ENCODE measurements at regions not wholly inside any gene's neighbourhood (a gene's known extent, or its start where the extent isn't known, plus 50 kb on each side); places are given as distances from the start of the nearest gene placed in this dataset.
"Not testable (repeated sequence)": the region's sequence is repeated elsewhere in the genome, so short reads cannot be mapped to it uniquely, and the experiment has no call there.

DNA sequence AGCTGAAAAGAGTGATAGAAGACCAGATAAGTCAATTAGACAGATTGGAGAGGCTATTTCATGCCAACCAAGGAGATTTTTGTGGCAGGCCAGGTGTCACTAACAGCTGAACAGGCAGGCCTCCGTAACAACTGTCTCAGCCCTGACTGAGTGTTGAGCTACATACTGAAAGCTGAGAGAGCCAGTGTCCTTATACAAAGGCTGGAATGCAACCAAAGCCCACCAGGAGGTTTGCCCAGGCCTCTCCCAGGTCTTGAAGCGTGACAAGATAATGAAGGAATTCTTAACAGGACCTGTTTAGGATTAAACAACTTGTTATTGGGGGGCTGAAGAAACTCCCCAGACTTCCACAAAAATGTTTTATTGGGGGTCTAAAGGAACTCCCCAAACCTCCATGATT is 290.2 kb upstream of the FRG1 start:
- H2AK5ac ChIP-seq (ENCODE audit: low read length, severe bottlenecking); H3K27me3 ChIP-seq (ENCODE audit: control insufficient read depth in 1 of 2, insufficient read depth in 1 of 2, low read length in 2 of 2); H3K27ac ChIP-seq (ENCODE audit: low read length, poor library complexity, severe bottlenecking); H2BK120ac ChIP-seq (ENCODE audit: low read depth, low read length); H3K14ac ChIP-seq (ENCODE audit: low read length in 2 of 2); H2AFZ ChIP-seq (ENCODE audit: low read depth, low read length); H3K9ac ChIP-seq (ENCODE audit: low read length); H4K91ac ChIP-seq (ENCODE audit: low read length); H3K4me1 ChIP-seq (ENCODE audit: control insufficient read depth, insufficient read depth, low read depth, low read length); DNase-seq; H3K9me3 ChIP-seq (ENCODE audit: control insufficient read depth, low read length); H2BK15ac ChIP-seq (ENCODE audit: low read depth, poor library complexity, severe bottlenecking); H3K79me1 ChIP-seq (replicated peaks; ENCODE audit: low read length, poor library complexity, severe bottlenecking); H3K4me3 ChIP-seq (ENCODE audit: insufficient read depth in 1 of 2, low read depth in 1 of 2, low read length in 2 of 2); H2BK5ac ChIP-seq (ENCODE audit: low read depth, low read length, poor library complexity, severe bottlenecking); H3K23ac ChIP-seq (ENCODE audit: low read length in 2 of 2); H2BK12ac ChIP-seq (ENCODE audit: low read length in 2 of 2); H3K4ac ChIP-seq (ENCODE audit: low read depth in 1 of 2, low read length in 2 of 2); H3K18ac ChIP-seq (ENCODE audit: low read depth in 1 of 2, low read length in 2 of 2); H4K8ac ChIP-seq (ENCODE audit: low read length); H3K36me3 ChIP-seq (ENCODE audit: control insufficient read depth in 1 of 2, insufficient read depth in 2 of 2, low read depth in 1 of 2, low read length in 2 of 2); H3K4me2 ChIP-seq (ENCODE audit: low read length, poor library complexity, severe bottlenecking): not testable (repeated sequence)
- 48% methylated on average over 1 of the region's 2 CpGs for WGBS

DNA sequence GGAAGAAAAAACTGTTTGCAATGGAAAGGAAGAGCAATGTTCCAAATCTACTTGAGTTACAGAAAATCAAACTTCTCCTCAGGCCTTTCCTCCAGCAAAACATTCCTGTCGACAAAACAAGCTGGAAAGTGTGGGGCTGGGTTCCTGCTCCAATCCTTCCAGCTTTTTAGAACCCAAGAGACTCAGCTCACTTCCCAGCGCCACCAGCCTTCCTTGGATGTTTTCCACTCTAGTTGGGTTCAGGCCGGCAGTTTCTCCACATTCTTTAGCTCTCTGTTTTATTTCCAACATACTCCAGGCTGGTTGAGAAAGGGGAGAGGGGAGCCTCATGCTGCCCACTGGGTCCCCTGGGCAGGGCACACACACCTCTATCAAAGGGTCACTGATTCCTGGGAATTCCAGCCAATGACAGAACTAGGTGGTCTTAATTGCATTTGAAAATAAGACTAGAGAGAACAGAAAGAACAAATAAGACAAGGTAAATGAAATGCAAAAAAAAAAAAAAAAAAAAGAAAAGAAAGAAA is 287.5 kb upstream of the FRG1 start:
- H3K4ac ChIP-seq (ENCODE audit: low read depth in 1 of 2, low read length in 2 of 2); H3K4me1 ChIP-seq (ENCODE audit: control insufficient read depth, insufficient read depth, low read depth, low read length); H3K4me3 ChIP-seq (ENCODE audit: insufficient read depth in 1 of 2, low read depth in 1 of 2, low read length in 2 of 2); H2BK5ac ChIP-seq (ENCODE audit: low read depth, low read length, poor library complexity, severe bottlenecking); H2BK12ac ChIP-seq (ENCODE audit: low read length in 2 of 2); H2AFZ ChIP-seq (ENCODE audit: low read depth, low read length); H4K8ac ChIP-seq (ENCODE audit: low read length); H4K91ac ChIP-seq (ENCODE audit: low read length); H3K27me3 ChIP-seq (ENCODE audit: control insufficient read depth in 1 of 2, insufficient read depth in 1 of 2, low read length in 2 of 2); H3K27ac ChIP-seq (ENCODE audit: low read length, poor library complexity, severe bottlenecking); H2BK120ac ChIP-seq (ENCODE audit: low read depth, low read length); H3K23ac ChIP-seq (ENCODE audit: low read length in 2 of 2); H3K36me3 ChIP-seq (ENCODE audit: control insufficient read depth in 1 of 2, insufficient read depth in 2 of 2, low read depth in 1 of 2, low read length in 2 of 2); H3K4me2 ChIP-seq (ENCODE audit: low read length, poor library complexity, severe bottlenecking); H3K9me3 ChIP-seq (ENCODE audit: control insufficient read depth, low read length); H3K18ac ChIP-seq (ENCODE audit: low read depth in 1 of 2, low read length in 2 of 2); H3K79me1 ChIP-seq (replicated peaks; ENCODE audit: low read length, poor library complexity, severe bottlenecking); H3K14ac ChIP-seq (ENCODE audit: low read length in 2 of 2); H2AK5ac ChIP-seq (ENCODE audit: low read length, severe bottlenecking); H3K9ac ChIP-seq (ENCODE audit: low read length); DNase-seq; H2BK15ac ChIP-seq (ENCODE audit: low read depth, poor library complexity, severe bottlenecking): not testable (repeated sequence)
- no CpG with 5 or more reads among the region's 3 CpGs for WGBS

DNA sequence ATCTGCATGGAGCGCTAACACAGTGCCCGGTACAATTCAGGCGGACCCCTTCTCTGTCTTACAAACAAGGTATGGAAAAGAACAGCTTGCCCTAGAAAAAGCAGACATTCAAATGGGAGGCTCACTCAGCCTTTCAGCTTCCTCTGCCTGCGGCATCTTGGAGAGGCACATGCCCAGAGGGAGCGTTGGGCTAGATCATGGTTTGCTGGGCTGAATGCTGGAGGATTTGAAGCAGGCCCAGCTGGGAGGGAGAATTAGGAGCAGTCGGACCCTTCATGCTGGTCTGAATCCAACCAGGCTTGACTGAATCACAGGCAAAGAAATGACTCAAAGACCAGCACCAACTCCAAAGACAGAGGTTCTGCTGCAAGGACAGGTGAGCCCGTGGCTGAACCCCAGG is 286.7 kb upstream of the FRG1 start:
- not testable (repeated sequence) for H2BK15ac ChIP-seq (ENCODE audit: low read depth, poor library complexity, severe bottlenecking); H2BK120ac ChIP-seq (ENCODE audit: low read depth, low read length); DNase-seq; H4K8ac ChIP-seq (ENCODE audit: low read length); H2AFZ ChIP-seq (ENCODE audit: low read depth, low read length); H3K4ac ChIP-seq (ENCODE audit: low read depth in 1 of 2, low read length in 2 of 2); H4K91ac ChIP-seq (ENCODE audit: low read length); H3K14ac ChIP-seq (ENCODE audit: low read length in 2 of 2); H3K4me2 ChIP-seq (ENCODE audit: low read length, poor library complexity, severe bottlenecking); H3K23ac ChIP-seq (ENCODE audit: low read length in 2 of 2); H2BK5ac ChIP-seq (ENCODE audit: low read depth, low read length, poor library complexity, severe bottlenecking); H3K9ac ChIP-seq (ENCODE audit: low read length); H3K27me3 ChIP-seq (ENCODE audit: control insufficient read depth in 1 of 2, insufficient read depth in 1 of 2, low read length in 2 of 2); H2AK5ac ChIP-seq (ENCODE audit: low read length, severe bottlenecking); H3K4me3 ChIP-seq (ENCODE audit: insufficient read depth in 1 of 2, low read depth in 1 of 2, low read length in 2 of 2); H3K27ac ChIP-seq (ENCODE audit: low read length, poor library complexity, severe bottlenecking); H3K4me1 ChIP-seq (ENCODE audit: control insufficient read depth, insufficient read depth, low read depth, low read length); H3K18ac ChIP-seq (ENCODE audit: low read depth in 1 of 2, low read length in 2 of 2); H3K79me1 ChIP-seq (replicated peaks; ENCODE audit: low read length, poor library complexity, severe bottlenecking); H2BK12ac ChIP-seq (ENCODE audit: low read length in 2 of 2); H3K9me3 ChIP-seq (ENCODE audit: control insufficient read depth, low read length); H3K36me3 ChIP-seq (ENCODE audit: control insufficient read depth in 1 of 2, insufficient read depth in 2 of 2, low read depth in 1 of 2, low read length in 2 of 2)
- 94% methylated on average over 5 of the region's 7 CpGs for WGBS

DNA sequence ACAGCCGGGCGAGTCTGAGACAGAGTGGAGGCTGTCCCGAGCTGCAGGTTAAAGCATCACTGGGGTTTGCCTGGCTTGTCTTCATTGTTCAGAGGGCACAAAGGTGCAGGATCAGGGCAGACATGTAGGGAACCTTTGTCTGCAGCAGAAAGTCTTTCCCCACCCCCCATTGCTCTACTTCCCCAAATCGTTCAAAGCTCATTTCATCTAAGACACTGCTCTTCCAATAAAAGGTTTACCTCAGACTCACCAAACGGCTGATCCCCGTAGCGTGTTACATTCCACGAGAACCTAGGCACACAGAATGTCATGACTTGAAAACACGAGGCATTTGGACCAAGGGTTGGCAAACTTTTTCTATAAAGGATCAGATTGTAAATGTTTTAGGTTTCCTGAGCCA is 286.3 kb upstream of the FRG1 start:
- H3K36me3 ChIP-seq (ENCODE audit: control insufficient read depth in 1 of 2, insufficient read depth in 2 of 2, low read depth in 1 of 2, low read length in 2 of 2); H2AFZ ChIP-seq (ENCODE audit: low read depth, low read length); H3K27me3 ChIP-seq (ENCODE audit: control insufficient read depth in 1 of 2, insufficient read depth in 1 of 2, low read length in 2 of 2); H4K91ac ChIP-seq (ENCODE audit: low read length); DNase-seq; H3K4me1 ChIP-seq (ENCODE audit: control insufficient read depth, insufficient read depth, low read depth, low read length); H3K4ac ChIP-seq (ENCODE audit: low read depth in 1 of 2, low read length in 2 of 2); H3K79me1 ChIP-seq (replicated peaks; ENCODE audit: low read length, poor library complexity, severe bottlenecking); H3K14ac ChIP-seq (ENCODE audit: low read length in 2 of 2); H3K9me3 ChIP-seq (ENCODE audit: control insufficient read depth, low read length); H2BK5ac ChIP-seq (ENCODE audit: low read depth, low read length, poor library complexity, severe bottlenecking); H3K27ac ChIP-seq (ENCODE audit: low read length, poor library complexity, severe bottlenecking); H2BK15ac ChIP-seq (ENCODE audit: low read depth, poor library complexity, severe bottlenecking); H3K9ac ChIP-seq (ENCODE audit: low read length); H2AK5ac ChIP-seq (ENCODE audit: low read length, severe bottlenecking); H3K18ac ChIP-seq (ENCODE audit: low read depth in 1 of 2, low read length in 2 of 2); H3K4me3 ChIP-seq (ENCODE audit: insufficient read depth in 1 of 2, low read depth in 1 of 2, low read length in 2 of 2); H2BK12ac ChIP-seq (ENCODE audit: low read length in 2 of 2); H3K23ac ChIP-seq (ENCODE audit: low read length in 2 of 2); H2BK120ac ChIP-seq (ENCODE audit: low read depth, low read length); H3K4me2 ChIP-seq (ENCODE audit: low read length, poor library complexity, severe bottlenecking); H4K8ac ChIP-seq (ENCODE audit: low read length): not testable (repeated sequence)
- 80% methylated on average over 5 of the region's 9 CpGs for WGBS
